Stimulated activated CD4-positive, alpha-beta T cell treated with anti-CD3 and anti-CD28 coated beads, Interleukin-12 subunit alpha, Interleukin-12 subunit beta, amount 100 ng/mL, for 48 hours (primary cell): ENCODE measurements at regions not wholly inside any gene's neighbourhood (a gene's known extent, or its start where the extent isn't known, plus 50 kb on each side); places are given as distances from the start of the nearest gene placed in this dataset.

ENCODE experiments used
- DNase-seq, 3 donors: peaks; one replicate each; pipeline ENCODE4 v3.0.0-alpha.2; 2020; ENCODE audit warnings: low read depth in 2 of 3, low spot score in 1 of 3

DNA sequence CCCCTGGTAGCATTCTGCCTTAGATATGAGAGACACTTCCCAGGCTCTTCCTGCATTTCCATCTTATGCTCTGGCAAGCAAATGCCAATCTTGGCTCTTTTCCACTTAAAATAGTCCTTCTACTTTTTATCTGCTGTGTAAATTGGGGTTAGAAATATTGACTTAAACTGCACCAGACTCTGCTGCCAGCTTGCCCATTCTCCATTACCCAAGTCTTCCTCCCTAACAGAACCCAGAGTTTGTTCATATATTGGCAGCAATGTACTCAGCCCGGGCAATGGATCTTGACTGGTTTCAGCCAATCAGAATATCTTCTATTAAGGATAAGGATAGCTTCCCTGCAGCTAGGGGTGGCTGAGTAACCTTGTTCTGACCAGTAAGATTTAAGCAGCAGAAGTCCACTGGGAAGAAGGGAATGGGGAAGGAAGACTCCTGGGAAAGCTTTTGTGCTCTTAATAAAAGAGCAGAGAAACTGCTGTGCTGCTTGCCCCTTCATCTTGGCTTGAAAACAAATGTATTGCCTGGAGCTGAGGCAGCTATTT, 177.1 kb downstream of the KCNRG start:
- no peak for DNase-seq

DNA sequence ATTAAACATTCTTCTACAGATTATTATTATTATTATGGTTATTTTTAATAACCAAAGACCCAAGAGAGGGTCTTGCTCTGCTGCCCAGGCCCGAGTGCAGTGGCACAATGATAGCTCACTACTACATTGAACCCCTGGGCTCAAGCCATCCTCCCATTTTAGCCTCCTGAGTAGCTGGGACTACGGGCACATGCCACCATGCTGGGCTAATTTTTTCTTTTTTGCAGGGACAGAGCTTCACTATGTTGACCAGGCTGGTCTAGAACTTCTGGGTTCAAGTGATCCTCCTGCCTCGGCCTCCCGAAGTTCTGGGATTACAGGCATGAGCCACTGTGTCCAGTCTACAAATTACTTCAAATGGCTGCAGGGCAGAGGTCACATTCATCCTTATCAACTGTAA, 179.8 kb downstream of the KCNRG start:
- DNase-seq = no peak

DNA sequence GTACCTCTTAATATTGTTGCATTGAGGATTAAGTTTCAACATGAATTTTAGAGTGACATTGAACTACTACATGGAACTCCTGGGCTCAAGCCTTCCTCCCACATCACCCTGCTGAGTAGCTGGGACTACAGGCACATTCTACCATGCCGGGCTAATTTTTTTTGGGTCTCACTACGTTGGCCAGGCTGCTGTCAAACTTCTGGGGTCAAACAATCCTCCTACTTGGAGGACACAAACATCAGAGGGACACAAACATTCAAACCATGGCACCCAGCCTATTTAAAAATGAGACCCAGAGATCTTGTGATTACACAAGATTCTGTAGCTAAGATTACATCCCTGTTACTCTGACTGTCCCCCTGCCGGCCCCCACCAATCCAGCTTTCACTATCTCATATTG, 180.9 kb downstream of the KCNRG start:
- DNase-seq = no peak

GRCh38 chr13:50197705-50198104, 182.5 kb downstream of the KCNRG start:
- no peak for DNase-seq

DNA sequence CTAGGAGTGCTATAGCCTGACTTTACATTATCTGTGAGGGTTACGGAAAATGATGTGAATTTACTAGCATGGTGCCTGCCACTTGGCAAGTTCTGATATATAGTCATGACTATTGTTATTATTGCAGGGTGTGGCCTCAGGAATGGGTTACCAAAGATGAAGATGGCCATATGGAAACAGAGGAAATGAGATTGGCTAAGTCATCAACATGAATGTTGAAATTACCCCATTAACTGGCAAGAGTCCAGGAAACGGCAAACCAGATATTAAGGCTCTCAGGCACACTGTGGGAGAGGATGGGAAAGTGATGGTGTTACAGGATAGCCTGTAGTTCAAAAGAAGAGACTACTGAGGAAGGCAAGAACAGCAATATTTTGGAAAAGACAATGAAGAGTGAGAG, 183.3 kb downstream of the KCNRG start:
- DNase-seq = no peak

DNA sequence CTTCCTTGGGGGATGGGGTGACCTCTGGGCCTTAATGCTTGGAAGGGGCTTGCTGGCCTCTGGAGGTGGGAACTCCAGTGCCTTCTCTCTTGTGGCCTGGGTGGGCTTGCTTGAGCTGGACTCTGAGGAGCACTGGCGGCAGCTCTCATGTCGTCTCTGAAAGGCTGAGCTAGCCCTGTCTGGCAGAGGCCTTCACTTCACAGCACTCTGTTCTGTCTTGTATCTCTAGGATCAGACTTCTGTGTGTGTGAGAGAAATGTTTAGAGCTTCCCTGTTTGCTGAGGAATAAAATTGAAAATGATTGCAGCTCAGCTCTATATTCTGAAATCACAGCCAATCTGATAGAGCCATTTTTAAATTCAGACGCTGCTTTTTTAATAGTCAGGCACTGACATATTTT, 185.3 kb downstream of the KCNRG start:
- no peak for DNase-seq

GRCh38 chr13:50200988-50201387, 185.7 kb downstream of the KCNRG start:
- no peak for DNase-seq

GRCh38 chr13:50202485-50202884, 187.2 kb downstream of the KCNRG start:
- DNase-seq = no peak

- no peak for DNase-seq
Measured at GRCh38 chr13:50203256-50203941, 188.2 kb downstream of the KCNRG start.

DNA sequence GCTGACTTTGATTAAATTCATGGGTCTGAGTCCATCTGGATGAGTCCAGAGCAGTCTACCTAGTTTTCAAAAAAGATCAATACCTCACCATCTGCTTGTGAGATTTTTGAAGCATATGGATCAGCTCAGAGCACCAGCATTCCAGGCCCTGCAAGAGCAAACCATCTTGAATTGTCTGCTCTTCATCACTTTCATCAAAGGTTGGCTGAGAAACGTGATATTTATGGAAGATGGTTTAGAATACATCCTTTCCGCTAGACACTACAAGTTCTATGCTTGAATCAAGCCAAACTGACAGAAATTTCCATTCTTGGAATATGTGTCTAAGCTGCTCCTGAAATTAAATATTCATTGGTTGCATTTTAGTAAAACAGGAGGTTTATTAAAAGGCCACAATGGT, 190.3 kb downstream of the KCNRG start:
- no peak for DNase-seq

GRCh38 chr13:50208826-50209335, 193.6 kb downstream of the KCNRG start:
- DNase-seq = no peak

DNA sequence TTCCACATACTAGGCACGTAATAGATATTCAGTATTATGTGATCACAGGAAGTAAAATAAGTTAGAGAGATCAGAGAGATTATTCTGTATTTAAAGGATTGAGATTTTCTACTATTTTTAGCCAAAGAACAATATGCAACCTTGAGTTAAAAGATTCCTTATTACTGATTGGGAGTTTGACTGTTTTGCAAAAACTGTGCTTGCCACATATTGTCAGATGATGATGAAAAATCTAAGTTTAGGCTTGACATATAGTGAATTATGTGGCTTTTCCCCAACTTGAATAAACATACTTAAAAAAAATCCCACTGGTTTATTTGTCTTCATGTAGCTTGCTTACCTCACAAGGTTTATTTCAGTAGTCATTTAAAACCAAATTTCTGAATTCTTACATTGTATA, 194.4 kb downstream of the KCNRG start:
- no peak for DNase-seq

DNA sequence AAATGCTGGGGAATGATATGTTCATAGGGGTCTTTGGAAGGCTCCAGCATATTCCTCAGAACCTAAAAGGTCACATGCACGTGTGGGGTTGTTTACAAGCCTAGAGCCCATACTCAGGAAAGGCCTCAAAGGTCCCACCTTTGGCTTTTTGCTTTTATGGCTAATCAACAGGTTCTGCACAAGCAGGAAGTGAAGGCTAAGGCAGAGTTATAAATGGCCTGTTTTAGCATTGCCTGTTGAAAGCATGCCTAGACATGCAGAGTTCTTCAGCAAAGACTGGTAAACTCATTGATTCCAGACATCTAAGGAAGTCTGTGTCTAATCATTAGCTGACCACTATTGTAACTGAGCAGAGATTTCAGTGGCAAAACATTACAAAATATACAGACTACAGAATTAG, 198.3 kb downstream of the KCNRG start:
- no peak for DNase-seq

DNA sequence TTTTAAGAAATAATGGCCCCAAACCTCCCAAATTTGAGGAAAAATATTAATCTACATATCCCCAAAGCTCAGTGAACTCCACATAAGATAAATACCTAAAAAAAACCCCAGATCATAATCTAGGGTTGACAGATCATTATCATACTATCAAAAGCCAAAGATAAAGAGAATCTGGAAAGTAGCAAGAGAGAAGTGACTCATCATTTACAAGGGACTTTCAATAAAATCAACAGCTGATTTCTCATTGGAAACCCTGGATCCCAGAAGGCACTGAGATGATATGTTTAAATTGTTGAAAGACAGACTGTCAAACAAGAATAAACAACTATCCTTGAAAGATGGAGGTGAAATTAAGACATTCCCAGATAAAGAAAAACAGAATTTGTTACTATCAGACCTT, 199.3 kb downstream of the KCNRG start:
- DNase-seq = no peak

GRCh38 chr13:50215399-50215798, 200.2 kb downstream of the KCNRG start:
- DNase-seq = no peak

DNA sequence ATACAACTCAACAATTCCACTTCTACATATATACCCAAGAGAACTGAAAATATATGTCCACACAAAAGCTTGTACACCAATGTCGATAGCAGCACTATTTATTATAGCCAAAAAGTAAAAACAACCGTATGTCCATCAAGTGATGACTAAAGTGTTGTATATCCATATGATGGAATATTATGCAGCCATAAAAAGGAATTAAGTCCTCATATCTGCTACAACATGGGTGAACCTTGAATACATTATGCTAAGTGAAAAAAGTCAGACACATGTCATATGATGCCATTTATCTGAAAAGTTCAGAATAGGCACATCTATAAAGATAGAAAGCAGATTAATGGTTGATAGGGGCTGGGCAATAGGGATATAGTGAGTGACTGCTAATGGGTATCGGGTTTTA, 204.5 kb downstream of the KCNRG start:
- DNase-seq = no peak

DNA sequence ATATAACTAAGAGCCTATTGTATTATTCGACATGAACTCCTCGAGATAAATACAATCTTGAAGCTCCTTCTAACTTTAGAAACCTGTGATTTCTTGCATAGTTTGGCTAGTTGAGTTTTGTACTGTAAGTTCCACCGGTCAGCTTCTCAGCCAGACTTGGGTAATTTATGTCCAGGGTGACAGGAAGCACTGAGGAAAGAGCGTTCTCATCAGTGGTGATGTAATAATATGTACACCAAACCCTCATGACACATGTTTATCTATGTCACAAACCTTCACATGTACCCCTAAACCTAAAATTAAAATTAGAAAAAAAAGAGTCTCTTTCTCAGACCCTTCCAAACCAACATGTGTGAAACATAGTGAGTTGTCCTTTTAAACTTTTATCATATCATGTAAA, 205.7 kb downstream of the KCNRG start:
- no peak for DNase-seq

- no peak for DNase-seq
Measured at GRCh38 chr13:50222569-50223332, 207.5 kb downstream of the KCNRG start.

DNA sequence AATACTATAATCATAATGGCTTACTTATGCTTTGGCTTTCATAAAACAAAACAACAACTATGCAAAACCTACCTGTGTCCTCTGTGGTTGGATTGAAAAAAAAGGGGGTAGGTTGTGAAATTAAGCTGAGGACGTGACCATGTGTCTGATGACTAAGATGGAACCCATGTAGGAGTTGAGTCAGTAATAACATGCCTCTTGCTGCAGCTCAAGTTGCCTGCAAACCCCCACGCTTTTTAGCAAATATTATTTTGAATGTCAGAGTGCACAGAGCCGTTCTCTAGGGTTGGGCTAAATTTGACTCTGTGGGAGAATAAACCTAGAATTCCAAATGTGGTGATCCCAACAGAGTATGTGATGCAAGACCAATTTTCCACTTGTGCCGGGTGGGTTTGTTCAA, 209.3 kb downstream of the KCNRG start:
- DNase-seq = peak in 2 of 3 donors; percentile 21 to 46

- DNase-seq = no peak
Measured at GRCh38 chr13:50225193-50226155, 210.2 kb downstream of the KCNRG start.

DNA sequence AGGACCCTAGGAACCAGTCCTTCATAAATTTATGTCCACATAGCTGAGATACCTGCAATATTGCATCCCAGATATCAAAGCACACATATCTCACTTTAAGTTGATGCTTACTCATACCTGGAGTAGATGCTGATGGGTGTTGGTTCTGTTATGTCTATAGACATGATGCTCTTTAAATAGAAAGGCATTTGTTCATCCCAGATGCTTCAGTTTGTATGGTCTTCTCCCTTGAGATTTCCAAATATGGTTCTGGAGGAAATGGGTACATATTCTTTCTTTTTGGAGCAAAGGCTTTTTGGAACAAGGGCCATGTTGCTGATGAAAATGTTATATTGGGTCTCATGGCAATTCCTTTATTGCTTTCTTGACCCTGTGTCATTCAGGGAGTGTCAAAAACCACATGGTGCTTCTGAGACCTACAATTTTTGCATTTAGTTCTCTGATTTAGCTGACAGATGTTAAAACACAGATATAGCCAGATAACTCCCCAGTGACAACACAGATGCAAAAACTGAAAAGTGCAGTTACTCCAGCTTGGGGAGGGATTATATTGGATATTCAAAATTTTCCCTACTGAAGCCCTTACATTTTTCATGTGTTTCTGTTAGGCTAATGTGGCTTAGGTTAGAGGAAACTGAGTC, 211.4 kb downstream of the KCNRG start:
- DNase-seq = no peak
